ENCODE measurements at regions not wholly inside any gene's neighbourhood (a gene's known extent, or its start where the extent isn't known, plus 50 kb on each side); places are given as distances from the start of the nearest gene placed in this dataset.

GRCh38 chr12:90100579-90100978 is 391.9 kb upstream of the ATP2B1 start:
- Histone ChIP-seq H3K23ac (ENCODE audit: insufficient read length, low read depth, low read length) (no peak overlapping the region), H2AFZ (ENCODE audit: low read length) (no peak overlapping the region), H3K23me2 (ENCODE audit: insufficient read length, low read depth, low read length, poor library complexity, severe bottlenecking) (no peaks in the 10 kb centered on the region), H3K27me3 (ENCODE audit: insufficient read depth, low read length) (no peaks in the 10 kb centered on the region), H3K27ac (ENCODE audit: insufficient read length, low read depth, low read length) (no peak overlapping the region), H3K56ac (ENCODE audit: insufficient read length, low read depth, low read length) (no peak overlapping the region), H3T11ph (ENCODE audit: low read length) (no peak overlapping the region), H3K18ac (ENCODE audit: insufficient read length, low read depth, low read length) (no peak overlapping the region), H3K9ac (ENCODE audit: extremely low read depth, insufficient read length, low read length) (no peak overlapping the region), H3K4ac (ENCODE audit: low read depth, low read length) (no peak overlapping the region), H2BK5ac (ENCODE audit: insufficient read length, low read length) (no peak overlapping the region), H2BK120ac (ENCODE audit: low read depth, low read length, poor library complexity, severe bottlenecking) (no peak overlapping the region), H3K14ac (ENCODE audit: insufficient read depth, low read length) (no peak overlapping the region), H2AK5ac (ENCODE audit: insufficient read length, low read length) (no peak overlapping the region), H2BK20ac (ENCODE audit: low read depth, low read length, poor library complexity, severe bottlenecking) (no peak overlapping the region), H2BK12ac (ENCODE audit: insufficient read length, low read depth, low read length) (no peak overlapping the region), H3K9me3 (ENCODE audit: control insufficient read depth, low read depth, low read length) (no peaks in the 10 kb centered on the region), H4K91ac (ENCODE audit: insufficient read length, low read depth, low read length) (no peak overlapping the region), H3K79me2 (ENCODE audit: insufficient read depth, low read length) (no peaks in the 10 kb centered on the region), H3K4me2 (ENCODE audit: insufficient read depth, insufficient read length, low read length) (no peak overlapping the region), H4K20me1 (ENCODE audit: control insufficient read depth, insufficient read depth, insufficient read length) (no peaks in the 10 kb centered on the region), H3K79me1 (ENCODE audit: insufficient read depth, low read depth, low read length, poor library complexity, severe bottlenecking) (no peaks in the 10 kb centered on the region), H3K4me1 (ENCODE audit: insufficient read depth, low read length) (no peaks in the 10 kb centered on the region), H2BK15ac (ENCODE audit: low read depth, low read length) (no peak overlapping the region), H4K5ac (ENCODE audit: insufficient read length, low read depth, low read length) (no peak overlapping the region), H4K8ac (replicated peaks; ENCODE audit: insufficient read length, low read depth, low read length) (no peak overlapping the region)
- H3K36me3 Mint-ChIP-seq (ENCODE audit: insufficient read depth in 1 of 3, low read depth in 3 of 3), result no peaks in the 10 kb centered on the region
- no peak for DNase-seq
- H3K4me3 Mint-ChIP-seq, result no peak overlapping the region
- peaks cover 7 to 10% of the 10 kb centered on the region in 2 experiments for H3K4me1 Mint-ChIP-seq
- no peak overlapping the region; a peak in 1 of 7 replicates for H3K27ac Mint-ChIP-seq
- no peaks in the 10 kb centered on the region for H3K27me3 Mint-ChIP-seq (ENCODE audit: low read depth)
- TF ChIP-seq CTCF (conservative IDR thresholded peaks at IDR 0.05), result no peak
- H3K9me3 Mint-ChIP-seq, result no peaks in the 10 kb centered on the region

Data from H9 (cell line).